HUES6 (cell line): ENCODE measurements at regions not wholly inside any gene's neighbourhood (a gene's known extent, or its start where the extent isn't known, plus 50 kb on each side); places are given as distances from the start of the nearest gene placed in this dataset.

Experiments used
- H3K27ac ChIP-seq: 2 replicates; pipeline ENCODE4 v1.7.0; 2013; ENCODE audit warnings: low read depth, mild to moderate bottlenecking, low read length, inconsistent platforms
- H3K27me3 ChIP-seq: 2 replicates; pipeline ENCODE4 v1.6.1; 2013; ENCODE audit warnings: low read length; ENCODE audit not compliant: control insufficient read depth, insufficient read depth
- H3K36me3 ChIP-seq: 2 replicates; pipeline ENCODE4 v1.6.1; 2013; ENCODE audit warnings: low read length; ENCODE audit not compliant: control insufficient read depth, insufficient read depth
- H3K4me1 ChIP-seq: 2 replicates; pipeline ENCODE4 v1.6.1; 2013; ENCODE audit warnings: low read length; ENCODE audit not compliant: control insufficient read depth, insufficient read depth
- H3K4me3 ChIP-seq: 2 replicates; pipeline ENCODE4 v1.5.1; 2013; ENCODE audit warnings: low read depth, low read length
- H3K9ac ChIP-seq: one replicate; pipeline ENCODE4 v1.6.1; 2013; ENCODE audit warnings: mild to moderate bottlenecking, low read length
- H3K9me3 ChIP-seq: 2 replicates; pipeline ENCODE4 v1.6.1; 2013; ENCODE audit warnings: low read depth, low read length; ENCODE audit not compliant: control insufficient read depth, insufficient read depth

DNA sequence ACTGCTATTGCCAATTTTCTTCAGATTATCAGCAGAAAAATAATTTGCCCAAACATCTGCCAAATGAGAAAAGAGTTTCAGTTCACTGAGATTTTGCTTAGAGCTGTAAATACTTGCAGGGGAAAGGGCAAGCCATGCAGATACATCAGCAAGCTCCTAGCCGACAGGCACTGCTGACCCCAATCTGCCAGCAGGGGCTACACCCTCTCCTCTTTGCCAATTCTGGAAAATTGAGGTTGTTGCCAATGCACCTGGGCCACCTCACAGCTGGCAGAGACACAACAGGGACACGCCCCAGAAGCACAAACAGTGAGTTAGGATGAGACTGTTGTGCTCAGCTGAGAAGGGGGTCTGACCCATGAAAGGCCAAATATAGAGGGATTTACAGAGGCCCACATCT, 129.5 kb upstream of the MYO3A start:
- H3K27ac ChIP-seq = no peak overlapping the region
- no peak overlapping the region for H3K9ac ChIP-seq
- H3K27me3 ChIP-seq = no peaks in the 10 kb centered on the region
- no peaks in the 10 kb centered on the region for H3K9me3 ChIP-seq
- no peaks in the 10 kb centered on the region for H3K4me1 ChIP-seq
- no peak overlapping the region for H3K4me3 ChIP-seq
- H3K36me3 ChIP-seq = no peaks in the 10 kb centered on the region

DNA sequence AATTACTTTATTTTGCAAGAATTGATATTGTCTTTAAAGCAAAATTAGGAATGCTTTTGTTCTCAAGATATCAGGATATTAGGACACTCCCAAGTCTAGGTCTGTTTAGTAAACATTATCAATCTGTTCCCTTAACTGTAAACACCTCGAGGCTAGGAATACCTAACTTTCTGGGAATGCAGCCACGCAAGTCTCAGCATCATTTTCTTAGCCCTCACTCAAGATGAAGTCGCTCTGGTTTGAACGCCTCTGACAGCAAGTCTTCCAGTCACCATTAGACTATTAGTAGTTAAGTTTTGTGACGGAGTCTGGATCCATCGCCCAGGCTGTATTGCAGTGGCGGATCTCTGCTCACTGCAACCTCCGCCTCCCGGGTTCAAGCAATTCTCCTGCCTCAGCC, 128.0 kb upstream of the MYO3A start:
- Histone ChIP-seq H3K36me3 (no peaks in the 10 kb centered on the region), H3K9ac (no peak overlapping the region), H3K4me3 (no peak overlapping the region), H3K9me3 (no peaks in the 10 kb centered on the region), H3K27me3 (no peaks in the 10 kb centered on the region), H3K27ac (no peak overlapping the region), H3K4me1 (no peaks in the 10 kb centered on the region; the same call in 1 of the 2 replicates)

DNA sequence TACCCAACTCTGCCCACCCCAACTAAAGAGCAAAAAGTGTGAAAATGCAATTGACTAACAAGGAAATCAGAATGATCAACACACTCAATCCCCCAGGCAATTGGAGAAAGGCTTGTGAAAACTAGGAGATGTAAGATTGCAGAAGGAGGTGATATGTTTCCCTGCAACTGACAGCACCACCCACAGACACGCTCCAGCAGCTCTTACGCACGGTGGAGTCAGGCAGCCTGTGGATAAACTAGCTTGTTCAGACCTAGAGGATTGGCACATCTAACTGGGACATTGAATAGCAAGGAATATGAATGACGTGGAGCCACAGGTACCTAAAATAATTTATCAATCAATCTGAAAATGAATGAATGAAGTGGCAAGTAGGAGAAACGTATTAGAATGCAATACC, 125.7 kb upstream of the MYO3A start:
- no peak overlapping the region for H3K4me3 ChIP-seq
- no peaks in the 10 kb centered on the region for H3K9me3 ChIP-seq
- H3K27me3 ChIP-seq = no peaks in the 10 kb centered on the region
- no peak overlapping the region for H3K27ac ChIP-seq
- H3K36me3 ChIP-seq = no peaks in the 10 kb centered on the region
- no peaks in the 10 kb centered on the region; the same call in 1 of the 2 replicates for H3K4me1 ChIP-seq
- H3K9ac ChIP-seq = no peak overlapping the region

DNA sequence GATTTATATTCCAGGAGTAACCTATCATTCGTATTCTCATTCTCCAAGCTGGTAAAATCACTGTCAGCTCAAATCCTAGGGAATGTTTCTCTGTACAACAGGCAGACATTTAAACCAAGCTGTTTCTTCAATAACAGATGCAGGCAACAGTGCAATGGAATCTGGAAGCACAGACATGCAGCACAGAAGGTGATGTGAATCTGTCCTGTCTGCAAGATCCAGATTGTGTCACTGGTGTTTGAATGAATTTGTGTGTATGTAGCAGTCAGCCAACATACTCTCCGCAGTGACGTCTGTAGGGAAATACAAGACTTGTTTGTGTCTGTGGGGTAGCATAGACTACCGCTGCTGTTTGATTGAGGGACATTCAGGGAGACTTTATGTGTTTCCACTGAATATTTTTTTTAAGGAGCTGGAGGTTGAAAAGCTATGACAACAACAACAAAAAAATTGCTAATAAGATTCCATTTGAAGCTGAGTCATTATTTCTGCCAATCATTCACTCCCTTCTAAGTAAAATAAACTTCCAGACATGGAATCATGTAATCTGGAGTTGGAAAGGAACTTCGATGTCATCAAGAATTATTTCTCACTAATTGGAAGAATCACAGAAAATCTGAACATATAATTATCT, 122.9 kb upstream of the MYO3A start:
- Histone ChIP-seq H3K9me3 (0 out of 2 replicates have a peak, but pooled peaks cover 3% of the 10 kb centered on the region), H3K36me3 (no peaks in the 10 kb centered on the region), H3K4me3 (no peak overlapping the region), H3K4me1 (peaks cover under 1% of the 10 kb centered on the region; the same call in 1 of the 2 replicates), H3K9ac (no peak overlapping the region), H3K27ac (no peak overlapping the region), H3K27me3 (no peaks in the 10 kb centered on the region)

DNA sequence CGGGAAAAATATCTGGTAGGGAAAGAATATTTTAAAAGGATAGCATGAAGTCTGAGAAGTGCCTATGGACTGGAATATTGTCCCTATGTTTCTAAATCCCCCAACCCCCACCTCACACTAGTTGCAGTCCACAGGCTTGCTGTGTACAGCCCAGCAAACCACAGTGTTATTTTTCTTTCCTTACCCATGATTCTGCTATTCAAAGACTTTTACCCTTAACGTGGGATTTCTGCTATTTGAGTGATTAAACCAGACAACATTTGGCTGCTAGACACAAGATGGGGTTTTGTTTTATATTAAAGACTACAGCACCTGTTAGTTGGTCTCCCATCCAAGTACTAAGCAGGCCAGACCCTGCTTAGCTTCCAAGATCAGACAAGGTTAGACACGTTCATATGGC, 120.5 kb upstream of the MYO3A start:
- Histone ChIP-seq H3K4me1 (peaks cover 19% of the 10 kb centered on the region), H3K9ac (no peak overlapping the region), H3K4me3 (no peak overlapping the region), H3K36me3 (no peaks in the 10 kb centered on the region), H3K27ac (no peak overlapping the region), H3K27me3 (no peaks in the 10 kb centered on the region), H3K9me3 (0 out of 2 replicates have a peak, but pooled peaks cover 3% of the 10 kb centered on the region)

DNA sequence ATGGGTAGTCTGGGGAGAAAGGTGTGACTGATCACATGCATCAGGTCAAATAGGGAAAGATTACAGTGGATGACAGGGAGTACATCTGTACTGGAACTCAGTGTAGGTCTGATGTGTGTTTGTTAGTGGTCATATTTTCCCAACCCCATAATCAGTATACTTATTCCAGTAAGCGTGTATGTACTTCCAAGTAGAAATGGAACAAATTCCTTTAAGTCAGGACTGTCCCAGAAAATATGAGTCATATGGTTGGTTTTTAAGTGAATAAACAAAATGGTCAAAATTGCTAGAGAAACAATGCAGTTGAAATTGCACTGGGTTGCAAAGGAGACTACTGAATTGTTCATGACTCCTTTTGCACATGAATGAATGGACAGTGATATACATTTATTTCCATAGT, 118.8 kb upstream of the MYO3A start:
- no peaks in the 10 kb centered on the region for H3K27me3 ChIP-seq
- H3K4me1 ChIP-seq = peaks cover 25% of the 10 kb centered on the region
- no peak overlapping the region for H3K9ac ChIP-seq
- H3K4me3 ChIP-seq = no peak overlapping the region
- no peaks in the 10 kb centered on the region for H3K36me3 ChIP-seq
- H3K27ac ChIP-seq = no peak overlapping the region
- 0 out of 2 replicates have a peak, but pooled peaks cover 3% of the 10 kb centered on the region for H3K9me3 ChIP-seq

DNA sequence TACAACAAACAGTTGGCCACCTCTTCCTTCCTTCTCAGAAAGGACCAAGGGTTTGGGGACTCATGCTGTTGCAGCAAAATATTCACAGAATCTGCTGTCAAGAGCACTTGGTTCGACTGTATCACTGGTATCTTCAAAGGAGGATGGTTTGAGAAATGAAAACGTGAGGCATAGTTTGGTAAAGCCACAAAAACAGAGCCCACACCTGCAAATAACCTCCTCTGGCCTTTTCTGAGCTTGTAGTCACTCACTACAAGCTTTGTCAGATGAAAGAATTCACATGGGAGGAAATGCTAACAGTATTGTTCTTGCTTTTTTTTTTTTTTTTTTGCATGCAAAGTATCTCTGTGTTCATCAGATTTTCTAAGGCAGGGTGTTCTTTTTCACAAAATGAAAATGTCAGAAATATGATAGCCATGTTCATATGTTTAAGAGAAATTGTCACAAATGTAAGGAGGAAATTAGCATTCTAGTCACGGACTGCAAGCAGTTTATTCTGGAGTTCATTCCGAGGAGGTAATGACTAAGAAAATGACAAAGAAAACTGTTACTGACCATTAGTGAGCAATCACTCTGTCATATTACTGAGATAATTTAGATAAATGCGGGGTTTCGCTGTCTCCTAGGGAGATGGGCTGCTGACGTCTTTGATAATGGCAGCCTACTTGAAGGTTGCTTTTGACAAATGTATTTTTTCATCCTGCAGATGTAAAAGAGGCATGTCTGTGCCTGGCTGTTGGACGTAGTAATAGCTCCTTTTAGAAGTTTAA, 117.8 kb upstream of the MYO3A start:
- H3K36me3 ChIP-seq = no peaks in the 10 kb centered on the region
- no peak overlapping the region for H3K4me3 ChIP-seq
- H3K27ac ChIP-seq = no peak overlapping the region
- no peaks in the 10 kb centered on the region for H3K27me3 ChIP-seq
- H3K9me3 ChIP-seq = 0 out of 2 replicates have a peak, but pooled peaks cover 3% of the 10 kb centered on the region
- peaks cover 25% of the 10 kb centered on the region for H3K4me1 ChIP-seq
- no peak overlapping the region for H3K9ac ChIP-seq

DNA sequence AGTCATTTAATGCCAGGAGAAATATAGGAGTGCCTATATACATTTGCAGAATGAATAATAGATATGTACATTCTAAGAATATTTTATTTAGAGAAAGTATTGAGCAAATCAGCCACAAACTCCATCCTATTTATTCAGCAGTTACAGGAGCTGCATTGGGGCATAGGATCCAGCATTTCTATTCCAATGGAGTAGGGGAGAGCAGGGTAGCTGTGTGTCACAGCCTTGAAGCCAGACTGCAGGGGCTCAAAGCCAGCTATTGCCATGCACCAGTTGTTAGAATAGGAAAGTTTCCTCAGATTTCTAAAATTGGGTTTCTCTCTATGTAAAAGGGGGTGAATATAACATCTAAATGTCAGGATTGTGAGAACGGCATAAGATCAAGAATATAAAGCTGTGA, 116.8 kb upstream of the MYO3A start:
- peaks cover 25% of the 10 kb centered on the region for H3K4me1 ChIP-seq
- H3K27ac ChIP-seq = no peak overlapping the region
- 0 out of 2 replicates have a peak, but pooled peaks cover 3% of the 10 kb centered on the region for H3K9me3 ChIP-seq
- H3K36me3 ChIP-seq = no peaks in the 10 kb centered on the region
- H3K9ac ChIP-seq = no peak overlapping the region
- no peak overlapping the region for H3K4me3 ChIP-seq
- no peaks in the 10 kb centered on the region for H3K27me3 ChIP-seq

DNA sequence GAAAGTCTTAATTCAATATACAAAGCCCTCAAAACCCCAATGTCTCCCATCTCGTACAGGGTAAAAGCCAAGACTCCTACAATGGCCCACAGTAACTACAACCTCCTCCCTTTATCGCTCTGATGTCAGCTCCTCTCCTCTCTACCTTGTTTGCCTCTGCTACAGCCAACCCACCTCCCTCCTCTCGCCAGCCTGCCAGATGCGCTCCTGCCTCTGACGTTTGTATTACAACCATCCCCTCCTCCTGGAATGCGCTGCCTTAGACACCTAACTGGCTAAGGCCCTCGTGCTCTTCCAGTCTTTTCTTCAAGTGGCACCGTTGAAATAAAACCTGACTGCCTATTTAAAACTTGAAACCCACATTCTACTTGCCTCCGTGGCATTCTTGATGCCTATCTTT, 115.3 kb upstream of the MYO3A start:
- Histone ChIP-seq H3K9ac (no peak overlapping the region), H3K4me1 (peaks cover 25% of the 10 kb centered on the region), H3K27ac (no peak overlapping the region), H3K9me3 (0 out of 2 replicates have a peak, but pooled peaks cover 3% of the 10 kb centered on the region), H3K4me3 (no peak overlapping the region), H3K27me3 (no peaks in the 10 kb centered on the region), H3K36me3 (no peaks in the 10 kb centered on the region)

DNA sequence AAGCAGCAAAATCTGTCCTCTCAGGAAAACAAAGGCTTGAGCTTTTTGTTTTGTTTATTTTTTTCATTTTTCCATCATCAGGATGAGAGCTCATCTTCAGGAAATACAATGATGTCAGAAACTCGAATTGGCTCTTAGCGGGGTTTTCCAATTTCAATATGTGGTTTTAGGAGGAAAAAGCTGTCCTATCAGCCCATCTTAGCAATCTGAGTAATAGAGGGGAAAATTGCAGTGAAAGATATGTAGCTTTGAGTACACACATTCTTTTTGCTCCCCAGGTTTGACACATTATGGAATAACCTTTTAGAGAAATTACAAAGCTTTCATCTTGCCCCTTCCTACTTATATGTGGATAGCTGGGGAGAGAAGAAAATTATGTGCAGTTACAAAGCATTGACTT, 113.6 kb upstream of the MYO3A start:
- no peak overlapping the region for H3K27ac ChIP-seq
- no peak overlapping the region for H3K9ac ChIP-seq

DNA sequence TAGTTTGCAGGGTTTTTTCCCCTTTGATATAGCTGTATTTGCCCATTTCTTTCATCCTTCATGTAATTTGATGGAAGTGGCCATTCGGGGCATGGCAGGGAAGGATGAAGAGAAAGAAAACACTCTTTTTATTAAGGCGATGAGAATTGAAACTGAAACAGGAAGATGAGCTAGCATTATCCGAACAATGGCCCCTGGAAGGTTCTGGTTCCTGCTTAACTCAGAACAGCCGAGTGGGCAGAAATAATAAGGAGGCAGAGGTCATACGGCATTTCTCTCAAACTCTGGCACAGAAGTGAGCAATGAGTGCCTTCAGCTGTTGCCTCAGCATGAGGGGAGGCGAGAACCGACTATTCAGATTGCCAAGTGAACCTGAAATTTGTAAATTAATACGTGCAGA, 113.2 kb upstream of the MYO3A start:
- Histone ChIP-seq H3K36me3 (no peaks in the 10 kb centered on the region), H3K9ac (no peak overlapping the region), H3K4me3 (no peak overlapping the region), H3K27me3 (no peaks in the 10 kb centered on the region), H3K4me1 (peaks cover 25% of the 10 kb centered on the region), H3K27ac (no peak overlapping the region), H3K9me3 (no peaks in the 10 kb centered on the region)

More for the DNA sequence above, 113.6 kb upstream of the MYO3A start:
- no peaks in the 10 kb centered on the region for H3K36me3 ChIP-seq
- peaks cover 25% of the 10 kb centered on the region for H3K4me1 ChIP-seq
- 0 out of 2 replicates have a peak, but pooled peaks cover 1% of the 10 kb centered on the region for H3K9me3 ChIP-seq
- H3K4me3 ChIP-seq = no peak overlapping the region
- no peaks in the 10 kb centered on the region for H3K27me3 ChIP-seq
